SU-DHL-6 (cell line): ENCODE measurements at regions not wholly inside any gene's neighbourhood (a gene's known extent, or its start where the extent isn't known, plus 50 kb on each side); places are given as distances from the start of the nearest gene placed in this dataset.

Experiments used
- H2AFZ ChIP-seq: fragments of 200-600 bp; sonication (generic); 2 replicates; pipeline ENCODE4 v1.6.1; 2014; ENCODE audit warnings: low read depth, mild to moderate bottlenecking, moderate library complexity, mixed read lengths, antibody characterized with exemption, low read length; ENCODE audit not compliant: severe bottlenecking
- H3F3A ChIP-seq: fragments of 200-600 bp; shearing (Covaris generic); 2 replicates; pipeline ENCODE4 v1.6.0; 2016; ENCODE audit warnings: antibody characterized with exemption, mild to moderate bottlenecking; ENCODE audit not compliant: insufficient read depth
- H3K27ac ChIP-seq: fragments of 200-600 bp; sonication (generic); 2 replicates; pipeline ENCODE4 v1.5.1; 2016; ENCODE audit warnings: low read depth, mild to moderate bottlenecking, low read length, moderate library complexity, mixed read lengths
- H3K27me3 ChIP-seq: fragments of 200-600 bp; sonication (generic), shearing (Covaris generic); 2 replicates; pipeline ENCODE4 v1.6.0; 2014; ENCODE audit warnings: mild to moderate bottlenecking, low read length
- H3K36me3 ChIP-seq: fragments of 200-600 bp; sonication (generic); 2 replicates; pipeline ENCODE4 v1.6.1; 2014; ENCODE audit warnings: mild to moderate bottlenecking, low read length, mixed read lengths
- H3K4me2 ChIP-seq: fragments of 300-600, 200-600 bp; shearing (Covaris generic), sonication (generic); 2 replicates; pipeline ENCODE4 v1.6.0; 2014; ENCODE audit warnings: low read length, low read depth, mild to moderate bottlenecking; ENCODE audit not compliant: poor library complexity, severe bottlenecking
- H3K4me3 ChIP-seq: fragments of 200-600 bp; sonication (generic); 2 replicates; pipeline ENCODE4 v1.5.1; 2014; ENCODE audit warnings: antibody characterized with exemption, low read length, mild to moderate bottlenecking, mixed read lengths; ENCODE audit not compliant: insufficient read depth, poor library complexity, severe bottlenecking
- H3K79me2 ChIP-seq: fragments of 200-600 bp; sonication (generic); 2 replicates; pipeline ENCODE4 v1.6.1; 2014; ENCODE audit warnings: mild to moderate bottlenecking, low read length, moderate library complexity; ENCODE audit not compliant: insufficient read depth
- H3K9ac ChIP-seq: fragments of 200-600 bp; sonication (generic); 2 replicates; pipeline ENCODE4 v1.7.0; 2014; ENCODE audit warnings: mild to moderate bottlenecking, low read length
- H3K9me2 ChIP-seq: fragments of 200-600 bp; sonication (generic); replicated peaks from 2 replicates; pipeline ENCODE4 v1.6.1; 2014; ENCODE audit warnings: low read length; ENCODE audit not compliant: insufficient read depth
- H3K9me3 ChIP-seq: fragments of 200-600 bp; sonication (generic); 2 replicates; pipeline ENCODE4 v1.6.1; 2014; ENCODE audit warnings: low read length, mixed read lengths; ENCODE audit not compliant: insufficient read depth
- H4K20me1 ChIP-seq: fragments of 200-600 bp; sonication (generic); 2 replicates; pipeline ENCODE4 v1.6.1; 2014; ENCODE audit warnings: low read depth, mild to moderate bottlenecking, antibody characterized with exemption, low read length, moderate library complexity, mixed read lengths
- EZH2phosphoT487 ChIP-seq: fragments of 200-600 bp; sonication (generic), shearing (Covaris generic); conservative IDR thresholded peaks from 2 replicates; pipeline ENCODE4 v1.6.1; 2018; ENCODE audit warnings: mild to moderate bottlenecking, antibody characterized with exemption, low read length, moderate library complexity, mixed read lengths
- TF ChIP-seq, protein P1 (sequence below): fragments of 200-600 bp; sonication (generic); IDR thresholded peaks from one replicate; pipeline ENCODE4 v1.5.1; 2017; ENCODE audit warnings: antibody characterized with exemption, mild to moderate bottlenecking, low read length, moderate library complexity; ENCODE audit not compliant: insufficient read depth, poor library complexity, severe bottlenecking

DNA sequence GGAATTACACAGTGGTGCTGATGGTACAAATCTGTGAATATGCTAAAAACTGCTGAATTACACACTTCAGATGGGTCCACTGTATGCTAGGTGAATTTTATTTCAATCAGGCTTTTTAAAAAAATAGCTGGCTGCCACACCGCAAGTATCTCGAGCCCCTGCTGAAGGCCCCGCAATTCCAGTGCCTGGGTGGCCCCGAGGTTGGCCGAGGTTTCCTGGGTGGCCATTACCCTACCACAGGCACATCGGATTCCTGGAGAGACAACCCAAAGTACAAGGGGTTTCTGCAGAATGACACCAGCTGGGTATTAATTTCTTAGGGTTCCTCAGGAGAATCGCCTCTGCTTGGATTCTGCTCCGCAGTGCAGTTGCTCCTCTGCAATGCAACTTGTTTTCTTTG, 127.8 kb downstream of the C16orf95 start:
- no peak overlapping the region for H3K4me3 ChIP-seq
- H2AFZ ChIP-seq: no peak overlapping the region
- no peak overlapping the region for H3K4me2 ChIP-seq
- no peak overlapping the region for H3K9ac ChIP-seq
- H3K9me3 ChIP-seq: peaks cover 17% of the 10 kb centered on the region; the same call in 1 of the 2 replicates
- no peaks in the 10 kb centered on the region for H3K36me3 ChIP-seq
- no peaks in the 10 kb centered on the region for H3K9me2 ChIP-seq
- no peaks in the 10 kb centered on the region for H3K27me3 ChIP-seq
- no peak for TF ChIP-seq EZH2phosphoT487
- TF ChIP-seq, protein P1, sequence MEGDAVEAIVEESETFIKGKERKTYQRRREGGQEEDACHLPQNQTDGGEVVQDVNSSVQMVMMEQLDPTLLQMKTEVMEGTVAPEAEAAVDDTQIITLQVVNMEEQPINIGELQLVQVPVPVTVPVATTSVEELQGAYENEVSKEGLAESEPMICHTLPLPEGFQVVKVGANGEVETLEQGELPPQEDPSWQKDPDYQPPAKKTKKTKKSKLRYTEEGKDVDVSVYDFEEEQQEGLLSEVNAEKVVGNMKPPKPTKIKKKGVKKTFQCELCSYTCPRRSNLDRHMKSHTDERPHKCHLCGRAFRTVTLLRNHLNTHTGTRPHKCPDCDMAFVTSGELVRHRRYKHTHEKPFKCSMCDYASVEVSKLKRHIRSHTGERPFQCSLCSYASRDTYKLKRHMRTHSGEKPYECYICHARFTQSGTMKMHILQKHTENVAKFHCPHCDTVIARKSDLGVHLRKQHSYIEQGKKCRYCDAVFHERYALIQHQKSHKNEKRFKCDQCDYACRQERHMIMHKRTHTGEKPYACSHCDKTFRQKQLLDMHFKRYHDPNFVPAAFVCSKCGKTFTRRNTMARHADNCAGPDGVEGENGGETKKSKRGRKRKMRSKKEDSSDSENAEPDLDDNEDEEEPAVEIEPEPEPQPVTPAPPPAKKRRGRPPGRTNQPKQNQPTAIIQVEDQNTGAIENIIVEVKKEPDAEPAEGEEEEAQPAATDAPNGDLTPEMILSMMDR: no peak
- H3K27ac ChIP-seq: no peak overlapping the region
- H3K79me2 ChIP-seq: no peaks in the 10 kb centered on the region
- no peaks in the 10 kb centered on the region for H4K20me1 ChIP-seq
- H3F3A ChIP-seq: no peaks in the 10 kb centered on the region

DNA sequence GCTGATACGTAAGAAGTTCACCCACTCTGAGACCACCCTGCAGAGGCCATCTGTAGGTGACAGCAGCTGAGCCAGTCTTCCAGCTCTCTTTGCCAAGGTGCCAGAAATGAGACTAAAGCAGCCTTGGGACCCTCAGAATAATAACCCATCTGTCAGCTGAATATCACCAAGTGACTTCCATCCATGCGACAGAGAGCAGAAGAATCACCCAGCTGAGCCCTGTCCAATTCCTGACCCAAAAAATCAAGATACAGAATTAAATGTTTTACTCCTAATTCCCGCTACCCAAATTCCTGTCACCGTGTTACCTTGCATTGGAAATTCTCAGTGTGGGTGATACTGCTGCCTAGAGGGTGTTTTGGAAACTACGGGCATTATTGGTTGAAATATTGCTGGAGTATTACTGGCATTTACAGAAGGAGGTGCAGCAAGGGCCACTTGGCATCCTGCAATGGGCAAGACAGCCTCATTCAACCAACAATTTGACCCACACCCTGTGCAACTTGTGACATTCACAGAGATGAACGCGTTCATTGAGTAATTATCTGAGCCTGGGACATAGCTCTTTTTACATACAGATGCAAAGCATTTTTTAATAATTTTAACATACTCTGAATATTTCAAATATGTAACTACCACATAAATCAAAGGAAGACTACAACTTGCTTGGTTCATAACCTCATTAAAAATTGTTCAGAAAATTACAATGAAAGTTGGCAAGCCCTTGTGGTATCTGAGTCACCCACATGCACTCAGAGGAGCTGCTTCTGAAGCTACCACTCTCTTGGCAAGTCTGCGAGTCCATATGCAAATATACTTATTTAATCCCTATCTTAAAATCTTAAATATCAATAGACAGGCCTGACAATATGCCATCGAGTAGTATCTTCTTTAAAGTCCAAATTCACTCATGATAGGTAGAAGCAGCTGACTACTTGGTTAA, 126.6 kb downstream of the C16orf95 start:
- Histone ChIP-seq H3K9ac (no peak overlapping the region), H3K36me3 (no peaks in the 10 kb centered on the region), H3K4me3 (no peak overlapping the region), H4K20me1 (no peaks in the 10 kb centered on the region), H3K9me2 (no peaks in the 10 kb centered on the region), H3K9me3 (peaks cover 17% of the 10 kb centered on the region; the same call in 1 of the 2 replicates), H3K27me3 (no peaks in the 10 kb centered on the region), H3K27ac (no peak overlapping the region), H3K79me2 (no peaks in the 10 kb centered on the region), H3K4me2 (no peak overlapping the region), H3F3A (no peaks in the 10 kb centered on the region), H2AFZ (no peak overlapping the region)
- no peak for TF ChIP-seq EZH2phosphoT487
- TF ChIP-seq, protein P1: no peak

DNA sequence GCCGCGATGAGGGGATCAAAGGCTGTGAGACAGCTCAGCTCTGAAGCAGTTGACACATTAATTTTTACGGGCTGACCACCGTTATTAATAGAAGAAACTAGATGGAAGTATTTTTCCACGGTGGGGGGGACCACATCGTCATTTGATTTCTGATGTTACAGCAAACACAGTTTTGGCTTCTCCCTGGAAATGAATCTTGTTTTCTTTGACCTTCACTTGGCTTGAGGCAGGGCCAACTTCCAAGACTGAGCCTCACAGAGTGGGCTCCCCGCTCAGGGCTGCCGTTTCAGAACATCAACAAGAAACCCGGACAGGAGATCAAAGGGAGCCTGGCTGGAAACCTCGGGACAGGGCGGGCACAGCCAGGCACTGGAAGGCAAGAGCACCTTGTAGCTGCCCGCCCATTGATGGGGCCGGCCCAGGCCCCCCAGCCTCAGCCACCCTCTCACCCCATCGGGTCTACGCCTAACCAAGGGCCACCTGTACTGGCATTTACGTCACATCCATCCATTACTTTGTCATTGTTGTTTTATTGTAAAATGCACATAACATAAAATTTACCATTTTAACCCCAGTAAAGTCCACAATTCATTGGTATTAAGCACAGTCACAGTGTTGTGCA, 124.6 kb downstream of the C16orf95 start:
- no peaks in the 10 kb centered on the region for H3F3A ChIP-seq
- no peak for TF ChIP-seq EZH2phosphoT487
- TF ChIP-seq, protein P1: no peak
- no peaks in the 10 kb centered on the region for H3K9me2 ChIP-seq
- no peak overlapping the region for H3K4me2 ChIP-seq
- H2AFZ ChIP-seq: no peak overlapping the region
- no peaks in the 10 kb centered on the region for H3K79me2 ChIP-seq
- no peaks in the 10 kb centered on the region for H3K36me3 ChIP-seq
- no peaks in the 10 kb centered on the region for H4K20me1 ChIP-seq
- no peak overlapping the region for H3K4me3 ChIP-seq
- no peak overlapping the region for H3K27ac ChIP-seq
- no peaks in the 10 kb centered on the region for H3K27me3 ChIP-seq
- peaks cover 10% of the 10 kb centered on the region; the same call in 1 of the 2 replicates for H3K9me3 ChIP-seq
- no peak overlapping the region for H3K9ac ChIP-seq
